CD4-positive, alpha-beta T cell (primary cell): ENCODE measurements at regions not wholly inside any gene's neighbourhood (a gene's known extent, or its start where the extent isn't known, plus 50 kb on each side); places are given as distances from the start of the nearest gene placed in this dataset.

Source experiments
- ATAC-seq: fragments of 200-7000 bp; cut with Tn5 transposase; one replicate; pipeline ENCODE4 v1.10.0; 2022; ENCODE audit warnings: mild to moderate bottlenecking; ENCODE audit not compliant: poor library complexity
- CTCF ChIA-PET: fragments of 350-600 bp; sonication (Branson Sonifier 250); formaldehyde crosslinking; loops from one replicate; lab custom pipeline; 2021; ENCODE audit warnings: antibody characterized with exemption, inconsistent platforms; lab: Charles Lee
- POLR2A ChIA-PET: fragments of 350-600 bp; sonication (Branson Sonifier 250); formaldehyde crosslinking; loops from one replicate; lab custom pipeline; 2021; ENCODE audit warnings: antibody characterized with exemption, inconsistent platforms; lab: Charles Lee
- DNase-seq, 14 experiments: peaks; one replicate each; pipeline ENCODE4 v3.0.0-alpha.2; 2013 to 2020; ENCODE audit warnings: mixed read lengths in 2 of 14
- H3K27ac ChIP-seq, 2 donors: one replicate each; pipeline versions ENCODE4 v1.5.1 to v1.7.0; 2013; ENCODE audit warnings: low read length in 2 of 2, low read depth in 1 of 2, mild to moderate bottlenecking in 1 of 2
- H3K27me3 ChIP-seq, 2 experiments: 1 replicate in 1 of 2; 2 replicates in 1 of 2; pipeline versions ENCODE4 v1.6.1 to v1.7.0; 2013; ENCODE audit warnings: low read length in 2 of 2, control low read depth in 1 of 2, mild to moderate bottlenecking in 1 of 2, moderate library complexity in 1 of 2; ENCODE audit not compliant: insufficient read depth in 2 of 2, control insufficient read depth in 1 of 2
- H3K36me3 ChIP-seq: one replicate; pipeline ENCODE4 v1.6.1; 2013; ENCODE audit warnings: low read length, control low read depth; ENCODE audit not compliant: insufficient read depth
- H3K4me1 ChIP-seq: one replicate; pipeline ENCODE4 v1.6.1; 2013; ENCODE audit warnings: low read length, control low read depth; ENCODE audit not compliant: insufficient read depth
- H3K4me3 ChIP-seq: one replicate; pipeline ENCODE4 v1.5.1; 2013; ENCODE audit warnings: mild to moderate bottlenecking, low read length, moderate library complexity
- H3K9me3 ChIP-seq, 2 experiments: 1 replicate in 1 of 2; 2 replicates in 1 of 2; pipeline versions ENCODE4 v1.6.1 to v1.7.0; 2013; ENCODE audit warnings: low read length in 2 of 2, mild to moderate bottlenecking in 2 of 2, control low read depth in 1 of 2, moderate library complexity in 1 of 2; ENCODE audit not compliant: control insufficient read depth in 1 of 2, insufficient read depth in 1 of 2
- H3K27ac Mint-ChIP-seq: one replicate; pipeline ENCODE4 v1.8.0; 2020; ENCODE audit warnings: mixed read lengths
- H3K27me3 Mint-ChIP-seq: one replicate; pipeline ENCODE4 v1.8.0; 2021; ENCODE audit warnings: mixed read lengths
- H3K36me3 Mint-ChIP-seq: one replicate; pipeline ENCODE4 v1.8.0; 2021; ENCODE audit warnings: low read depth, mixed read lengths
- H3K4me1 Mint-ChIP-seq: one replicate; pipeline ENCODE4 v1.8.0; 2021; ENCODE audit warnings: low read depth, mixed read lengths
- H3K4me3 Mint-ChIP-seq: one replicate; pipeline ENCODE4 v1.8.0; 2020; ENCODE audit warnings: mild to moderate bottlenecking, mixed read lengths
- H3K9me3 Mint-ChIP-seq: one replicate; pipeline ENCODE4 v1.8.0; 2020; ENCODE audit warnings: mixed read lengths
- intact Hi-C, 2 experiments: fragments of 100-400 bp; cut with DNase I in 1 of 2; cut with micrococcal nuclease in 1 of 2; formaldehyde crosslinking; loops; one replicate each; pipeline versions ENCODE4 v1.15.1 to v1.9.0; 2023 to 2025; cut with DNase I, micrococcal nuclease
- TF ChIP-seq, protein P1 (sequence below): fragments of 200-600 bp; IDR thresholded peaks from one replicate; pipeline ENCODE4 v1.8.0; 2022; ENCODE audit warnings: antibody characterized with exemption, mild to moderate bottlenecking

GRCh38 chr5:135117590-135117989 is 83.6 kb upstream of the PITX1 start:
- H3K27ac Mint-ChIP-seq, result no peak overlapping the region
- TF ChIP-seq, protein P1, sequence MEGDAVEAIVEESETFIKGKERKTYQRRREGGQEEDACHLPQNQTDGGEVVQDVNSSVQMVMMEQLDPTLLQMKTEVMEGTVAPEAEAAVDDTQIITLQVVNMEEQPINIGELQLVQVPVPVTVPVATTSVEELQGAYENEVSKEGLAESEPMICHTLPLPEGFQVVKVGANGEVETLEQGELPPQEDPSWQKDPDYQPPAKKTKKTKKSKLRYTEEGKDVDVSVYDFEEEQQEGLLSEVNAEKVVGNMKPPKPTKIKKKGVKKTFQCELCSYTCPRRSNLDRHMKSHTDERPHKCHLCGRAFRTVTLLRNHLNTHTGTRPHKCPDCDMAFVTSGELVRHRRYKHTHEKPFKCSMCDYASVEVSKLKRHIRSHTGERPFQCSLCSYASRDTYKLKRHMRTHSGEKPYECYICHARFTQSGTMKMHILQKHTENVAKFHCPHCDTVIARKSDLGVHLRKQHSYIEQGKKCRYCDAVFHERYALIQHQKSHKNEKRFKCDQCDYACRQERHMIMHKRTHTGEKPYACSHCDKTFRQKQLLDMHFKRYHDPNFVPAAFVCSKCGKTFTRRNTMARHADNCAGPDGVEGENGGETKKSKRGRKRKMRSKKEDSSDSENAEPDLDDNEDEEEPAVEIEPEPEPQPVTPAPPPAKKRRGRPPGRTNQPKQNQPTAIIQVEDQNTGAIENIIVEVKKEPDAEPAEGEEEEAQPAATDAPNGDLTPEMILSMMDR, result no peak
- intact Hi-C loops, result no loop called here

DNA sequence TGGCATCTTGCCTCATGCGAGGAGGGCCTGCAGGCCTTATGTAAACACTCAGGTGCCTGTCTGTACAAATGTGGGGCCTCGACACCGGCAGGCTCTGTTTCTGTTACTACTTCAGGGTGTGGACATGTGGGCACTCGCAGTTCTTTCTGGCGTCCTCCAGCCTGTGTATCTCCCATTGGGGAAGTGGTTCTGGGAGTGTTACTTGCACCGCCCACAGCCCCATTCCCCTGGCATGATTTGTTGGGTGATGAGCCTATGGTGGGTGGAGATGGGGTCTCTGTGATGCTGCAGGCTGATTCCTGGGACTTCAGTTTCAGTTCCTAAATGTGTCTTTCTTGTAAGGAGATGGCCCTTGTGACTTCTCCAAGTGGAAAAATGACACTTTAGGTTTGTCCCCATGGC is 82.1 kb upstream of the PITX1 start:
- Histone ChIP-seq H3K27me3 (peaks cover 0 to 2% of the 10 kb centered on the region in 2 experiments), H3K4me1 (no peaks in the 10 kb centered on the region), H3K9me3 (no peaks in the 10 kb centered on the region), H3K27ac (no peak overlapping the region), H3K4me3 (no peak overlapping the region), H3K36me3 (no peaks in the 10 kb centered on the region)
- TF ChIP-seq, protein P1, result no peak
- DNase-seq, result peak in 3 of 14 experiments; percentile 7 to 22 (median 11)
- Mint-ChIP-seq H3K4me3 (no peak overlapping the region), H3K27me3 (no peaks in the 10 kb centered on the region), H3K27ac (no peak overlapping the region), H3K4me1 (no peaks in the 10 kb centered on the region), H3K9me3 (no peaks in the 10 kb centered on the region), H3K36me3 (no peaks in the 10 kb centered on the region)
- intact Hi-C loops, result no loop called here
- ATAC-seq, result no peak
- CTCF ChIA-PET, result no interaction called here
- POLR2A ChIA-PET, result no interaction called here

More at GRCh38 chr5:135117590-135117989, 83.6 kb upstream of the PITX1 start:
- no peaks in the 10 kb centered on the region for H3K9me3 Mint-ChIP-seq
- no peak overlapping the region for H3K27ac ChIP-seq
- H3K9me3 ChIP-seq, result no peaks in the 10 kb centered on the region
- no peaks in the 10 kb centered on the region for H3K36me3 ChIP-seq
- ChIA-PET CTCF (no interaction called here), POLR2A (no interaction called here)
- H3K36me3 Mint-ChIP-seq, result no peaks in the 10 kb centered on the region
- no peaks in the 10 kb centered on the region for H3K4me1 Mint-ChIP-seq
- no peak for ATAC-seq
- no peaks in the 10 kb centered on the region for H3K27me3 Mint-ChIP-seq
- H3K4me3 Mint-ChIP-seq, result no peak overlapping the region
- H3K4me3 ChIP-seq, result no peak overlapping the region
- H3K4me1 ChIP-seq, result no peaks in the 10 kb centered on the region
- H3K27me3 ChIP-seq, result peaks cover 0 to 2% of the 10 kb centered on the region in 2 experiments
- no peak for DNase-seq

GRCh38 chr5:135115591-135115990 is 81.6 kb upstream of the PITX1 start:
- no peaks in the 10 kb centered on the region for H3K36me3 ChIP-seq
- H3K27ac ChIP-seq, result no peak overlapping the region
- H3K27ac Mint-ChIP-seq, result no peak overlapping the region
- DNase-seq (no peak), ATAC-seq (no peak)
- TF ChIP-seq, protein P1, result no peak
- peaks cover 0 to 2% of the 10 kb centered on the region in 2 experiments for H3K27me3 ChIP-seq
- POLR2A ChIA-PET, result no interaction called here
- no peaks in the 10 kb centered on the region for H3K9me3 ChIP-seq
- H3K27me3 Mint-ChIP-seq, result no peaks in the 10 kb centered on the region
- no peaks in the 10 kb centered on the region for H3K4me1 ChIP-seq
- CTCF ChIA-PET, result no interaction called here
- H3K36me3 Mint-ChIP-seq, result no peaks in the 10 kb centered on the region
- H3K4me1 Mint-ChIP-seq, result no peaks in the 10 kb centered on the region
- intact Hi-C loops, result no loop called here
- H3K4me3 Mint-ChIP-seq, result no peak overlapping the region
- no peak overlapping the region for H3K4me3 ChIP-seq
- H3K9me3 Mint-ChIP-seq, result no peaks in the 10 kb centered on the region
